Endothelial cell of umbilical vein (primary cell): ENCODE measurements at regions not wholly inside any gene's neighbourhood (a gene's known extent, or its start where the extent isn't known, plus 50 kb on each side); places are given as distances from the start of the nearest gene placed in this dataset.

Experiments
- EZH2 ChIP-seq: IDR thresholded peaks from 2 replicates; pipeline ENCODE4 v1.6.1; 2012; ENCODE audit warnings: borderline replicate concordance, low read depth, mild to moderate bottlenecking, moderate library complexity, low read length, inconsistent platforms; ENCODE audit not compliant: severe bottlenecking
- POLR2A ChIP-seq: IDR thresholded peaks from 2 replicates; pipeline ENCODE4 v1.6.1; 2012; ENCODE audit warnings: low read depth, mild to moderate bottlenecking, control low read depth, low read length
- TF ChIP-seq, protein P1 (sequence below), 2 donors: IDR thresholded peaks; 1 replicate in 1 of 2; 2 replicates in 1 of 2; pipeline ENCODE4 v1.5.1; 2011; ENCODE audit warnings: low read length in 2 of 2, mild to moderate bottlenecking in 2 of 2, moderate library complexity in 2 of 2, control low read depth in 1 of 2, inconsistent platforms in 1 of 2, low read depth in 1 of 2; ENCODE audit not compliant: insufficient read depth in 1 of 2; ENCODE audit errors: extremely low read depth in 1 of 2
- TF ChIP-seq, protein P2 (sequence below): IDR thresholded peaks from 2 replicates; pipeline ENCODE4 v1.6.1; 2011; ENCODE audit not compliant: insufficient read depth, insufficient read length

DNA sequence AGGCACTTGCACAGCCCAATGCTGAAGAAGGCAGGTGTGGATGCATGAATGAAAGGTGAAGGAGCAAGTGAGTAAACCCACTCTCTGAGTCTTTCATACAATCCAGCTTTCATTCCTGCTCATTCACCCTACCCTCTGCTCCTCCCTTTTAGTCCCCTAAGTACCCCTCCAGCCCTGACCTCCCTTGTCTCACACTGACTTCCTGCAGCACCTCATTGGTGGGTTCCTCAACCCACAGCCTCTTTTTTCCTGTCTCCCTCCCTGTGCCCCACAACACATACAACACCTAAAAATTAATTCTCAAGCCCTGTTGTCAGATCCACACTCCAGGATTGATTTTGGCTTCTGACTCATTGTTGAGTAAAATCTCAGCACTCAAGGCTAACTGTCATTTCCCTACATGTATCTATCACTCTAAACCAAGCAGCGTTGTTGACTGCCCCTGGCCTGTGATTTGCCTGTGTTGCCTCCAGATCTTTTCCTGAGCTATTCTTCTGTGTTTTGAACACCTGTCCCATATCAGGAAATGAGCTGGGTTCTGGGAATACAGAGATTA is 177.3 kb upstream of the SERP2 start:
- TF ChIP-seq, protein P1, sequence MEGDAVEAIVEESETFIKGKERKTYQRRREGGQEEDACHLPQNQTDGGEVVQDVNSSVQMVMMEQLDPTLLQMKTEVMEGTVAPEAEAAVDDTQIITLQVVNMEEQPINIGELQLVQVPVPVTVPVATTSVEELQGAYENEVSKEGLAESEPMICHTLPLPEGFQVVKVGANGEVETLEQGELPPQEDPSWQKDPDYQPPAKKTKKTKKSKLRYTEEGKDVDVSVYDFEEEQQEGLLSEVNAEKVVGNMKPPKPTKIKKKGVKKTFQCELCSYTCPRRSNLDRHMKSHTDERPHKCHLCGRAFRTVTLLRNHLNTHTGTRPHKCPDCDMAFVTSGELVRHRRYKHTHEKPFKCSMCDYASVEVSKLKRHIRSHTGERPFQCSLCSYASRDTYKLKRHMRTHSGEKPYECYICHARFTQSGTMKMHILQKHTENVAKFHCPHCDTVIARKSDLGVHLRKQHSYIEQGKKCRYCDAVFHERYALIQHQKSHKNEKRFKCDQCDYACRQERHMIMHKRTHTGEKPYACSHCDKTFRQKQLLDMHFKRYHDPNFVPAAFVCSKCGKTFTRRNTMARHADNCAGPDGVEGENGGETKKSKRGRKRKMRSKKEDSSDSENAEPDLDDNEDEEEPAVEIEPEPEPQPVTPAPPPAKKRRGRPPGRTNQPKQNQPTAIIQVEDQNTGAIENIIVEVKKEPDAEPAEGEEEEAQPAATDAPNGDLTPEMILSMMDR (IDR thresholded peaks at IDR 0.05; ENCODE audit: extremely low read depth in 1 of 2, insufficient read depth in 1 of 2, low read depth in 1 of 2, low read length in 2 of 2) = no peak
- TF ChIP-seq, protein P2, sequence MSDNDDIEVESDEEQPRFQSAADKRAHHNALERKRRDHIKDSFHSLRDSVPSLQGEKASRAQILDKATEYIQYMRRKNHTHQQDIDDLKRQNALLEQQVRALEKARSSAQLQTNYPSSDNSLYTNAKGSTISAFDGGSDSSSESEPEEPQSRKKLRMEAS = no peak
- TF ChIP-seq POLR2A = no peak
- no peak for TF ChIP-seq EZH2
